WERI-Rb-1 (cell line): ENCODE measurements at regions not wholly inside any gene's neighbourhood (a gene's known extent, or its start where the extent isn't known, plus 50 kb on each side); places are given as distances from the start of the nearest gene placed in this dataset.

Experiments
- DNase-seq: peaks from one replicate; pipeline ENCODE4 v3.0.0-alpha.2; 2020
- H3K27ac ChIP-seq: fragments of 250-450 bp; sonication (Bioruptor Pico); 2 replicates; pipeline ENCODE4 v1.5.1; 2020; ENCODE audit warnings: mild to moderate bottlenecking, moderate library complexity
- H3K27me3 ChIP-seq: fragments of 250-450 bp; sonication (Bioruptor Pico); 2 replicates; pipeline ENCODE4 v1.5.1; 2021; ENCODE audit warnings: mild to moderate bottlenecking, low read depth, moderate library complexity; ENCODE audit not compliant: insufficient read depth, severe bottlenecking
- H3K36me3 ChIP-seq: fragments of 250-450 bp; sonication (Bioruptor Pico); 2 replicates; pipeline ENCODE4 v1.5.1; 2020; ENCODE audit warnings: mild to moderate bottlenecking, moderate library complexity
- H3K4me3 ChIP-seq: 2 replicates; pipeline ENCODE4 v1.5.1; 2011; ENCODE audit warnings: low read depth, mild to moderate bottlenecking, control low read depth, low read length
- H3K9me3 ChIP-seq: fragments of 250-450 bp; sonication (Bioruptor Pico); 2 replicates; pipeline ENCODE4 v1.5.1; 2021; ENCODE audit warnings: mild to moderate bottlenecking, moderate library complexity; ENCODE audit not compliant: severe bottlenecking
- CTCF ChIP-seq: IDR thresholded peaks from 2 replicates; pipeline ENCODE4 v1.5.1; 2011; ENCODE audit warnings: low read depth, mild to moderate bottlenecking, control low read depth, inconsistent platforms, low read length

DNA sequence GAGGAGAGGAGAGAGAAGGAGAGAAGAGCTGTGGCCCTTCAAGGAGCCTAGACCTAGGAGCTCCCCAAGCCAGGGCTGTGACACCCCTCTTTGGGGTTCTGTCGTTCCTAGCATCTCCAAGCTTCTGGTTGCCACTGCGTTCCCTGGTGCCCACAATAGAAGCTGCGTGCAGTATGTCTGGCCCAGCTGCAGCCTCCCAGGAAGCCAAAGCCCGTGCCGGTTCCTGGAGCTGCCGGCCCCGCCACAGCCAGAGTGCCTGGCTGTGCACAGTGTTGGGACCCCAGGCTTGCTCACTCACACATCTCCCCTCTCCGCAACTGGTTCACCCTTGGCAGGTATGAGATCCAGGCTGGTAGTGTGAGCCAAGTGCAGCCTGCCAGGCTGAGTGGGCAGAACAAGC is 367.7 kb upstream of the MC4R start:
- no peaks in the 10 kb centered on the region for H3K9me3 ChIP-seq
- no peaks in the 10 kb centered on the region for H3K27me3 ChIP-seq
- no peak for TF ChIP-seq CTCF
- H3K36me3 ChIP-seq, result no peaks in the 10 kb centered on the region
- no peak for DNase-seq
- H3K27ac ChIP-seq, result no peak overlapping the region
- no peak overlapping the region for H3K4me3 ChIP-seq

DNA sequence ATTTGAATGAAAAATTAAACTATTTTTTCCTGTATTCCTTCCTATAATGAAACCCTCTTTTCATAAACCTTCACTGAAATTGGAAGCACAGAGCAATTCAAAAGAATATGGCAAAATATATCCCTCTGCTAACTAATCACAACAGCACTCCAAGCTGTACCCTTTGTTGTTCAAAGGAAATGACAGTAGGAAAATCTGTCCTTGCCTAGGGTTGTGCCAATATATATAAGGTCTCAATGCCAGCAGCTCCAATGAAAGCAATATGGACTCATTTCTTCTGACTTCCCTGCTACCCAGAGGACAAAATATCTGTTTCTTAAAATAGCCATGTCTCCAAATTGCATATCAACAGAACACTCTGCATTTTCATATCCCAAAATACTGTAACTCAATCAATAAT is 373.9 kb upstream of the MC4R start:
- no peaks in the 10 kb centered on the region for H3K36me3 ChIP-seq
- H3K9me3 ChIP-seq, result no peaks in the 10 kb centered on the region
- no peak overlapping the region for H3K27ac ChIP-seq
- no peaks in the 10 kb centered on the region for H3K27me3 ChIP-seq
- TF ChIP-seq CTCF, result no peak
- no peak overlapping the region for H3K4me3 ChIP-seq
- DNase-seq, result no peak

DNA sequence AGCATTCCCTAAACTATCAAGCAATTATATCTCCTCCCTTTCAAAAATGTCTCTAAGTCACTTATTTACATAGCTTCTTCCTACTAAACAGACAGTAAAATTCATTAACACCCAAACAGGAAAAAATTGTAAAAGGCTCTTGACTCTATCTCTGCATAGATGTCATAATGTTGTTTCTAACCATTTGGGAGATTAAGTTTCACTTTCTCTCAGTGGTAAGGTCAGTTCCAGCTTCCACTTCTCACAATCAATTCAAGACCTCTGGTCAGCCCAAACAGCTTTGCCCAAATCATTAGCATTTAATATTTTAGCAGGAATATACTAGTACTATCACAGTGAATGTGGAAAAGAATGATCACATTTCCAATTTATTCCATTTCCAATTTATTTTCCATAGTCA is 374.3 kb upstream of the MC4R start:
- H3K4me3 ChIP-seq, result no peak overlapping the region
- no peaks in the 10 kb centered on the region for H3K9me3 ChIP-seq
- TF ChIP-seq CTCF, result no peak
- H3K36me3 ChIP-seq, result no peaks in the 10 kb centered on the region
- H3K27ac ChIP-seq, result no peak overlapping the region
- no peak for DNase-seq
- no peaks in the 10 kb centered on the region for H3K27me3 ChIP-seq

GRCh38 chr18:60753753-60754152 is 381.2 kb upstream of the MC4R start:
- H3K4me3 ChIP-seq, result no peak overlapping the region
- H3K9me3 ChIP-seq, result no peaks in the 10 kb centered on the region
- no peak overlapping the region for H3K27ac ChIP-seq
- TF ChIP-seq CTCF, result no peak
- H3K36me3 ChIP-seq, result no peaks in the 10 kb centered on the region
- peaks cover 2% of the 10 kb centered on the region for H3K27me3 ChIP-seq
- no peak for DNase-seq

- Histone ChIP-seq H3K4me3 (no peak overlapping the region), H3K36me3 (no peaks in the 10 kb centered on the region), H3K27ac (no peak overlapping the region), H3K27me3 (peaks cover 2% of the 10 kb centered on the region), H3K9me3 (no peaks in the 10 kb centered on the region)
- no peak for TF ChIP-seq CTCF
- DNase-seq, result no peak
Measured at GRCh38 chr18:60754413-60755009, 381.9 kb upstream of the MC4R start.

- Histone ChIP-seq H3K27ac (no peak overlapping the region), H3K27me3 (peaks cover 2% of the 10 kb centered on the region), H3K4me3 (no peak overlapping the region), H3K36me3 (no peaks in the 10 kb centered on the region), H3K9me3 (no peaks in the 10 kb centered on the region)
- DNase-seq, result no peak
- no peak for TF ChIP-seq CTCF
Measured at GRCh38 chr18:60755134-60755533, 382.6 kb upstream of the MC4R start.
